GM23338 (cell line): ENCODE measurements at regions not wholly inside any gene's neighbourhood (a gene's known extent, or its start where the extent isn't known, plus 50 kb on each side); places are given as distances from the start of the nearest gene placed in this dataset.
A peak's percentile ranks its signal among the peaks of the same experiment; 100 is the strongest.

Experiments used
- ATAC-seq: fragments of 200-7000 bp; cut with Tn5 transposase; 3 replicates; pipeline ENCODE4 v1.9.1; 2020
- DNase-seq: peaks from one replicate; pipeline ENCODE4 v3.0.0-alpha.2; 2015; ENCODE audit warnings: low spot score
- H2AFZ ChIP-seq: fragments of 200-600 bp; sonication (generic); 2 replicates; pipeline ENCODE4 v1.8.0; 2016; ENCODE audit warnings: antibody characterized with exemption, mild to moderate bottlenecking, moderate library complexity
- H3F3A ChIP-seq: fragments of 200-600 bp; sonication (generic); replicated peaks from 2 replicates; pipeline ENCODE4 v1.8.0; 2017; ENCODE audit warnings: antibody characterized with exemption, mixed run types, low read depth
- H3K27ac ChIP-seq: fragments of 200-600 bp; sonication (generic); 2 replicates; pipeline ENCODE4 v1.6.1; 2016; ENCODE audit warnings: low read depth
- H3K27me3 ChIP-seq: fragments of 200-600 bp; sonication (generic); 2 replicates; pipeline ENCODE4 v1.8.0; 2016; ENCODE audit warnings: mild to moderate bottlenecking, mixed run types, moderate library complexity; ENCODE audit not compliant: insufficient read depth
- H3K36me3 ChIP-seq: fragments of 200-600 bp; sonication (generic); 2 replicates; pipeline ENCODE4 v1.8.0; 2016; ENCODE audit warnings: mild to moderate bottlenecking; ENCODE audit not compliant: insufficient read depth
- H3K4me1 ChIP-seq: fragments of 200-600 bp; sonication (generic); 2 replicates; pipeline ENCODE4 v1.8.0; 2016; ENCODE audit warnings: mild to moderate bottlenecking, moderate library complexity; ENCODE audit not compliant: insufficient read depth
- H3K4me2 ChIP-seq: fragments of 200-600 bp; sonication (generic); 2 replicates; pipeline ENCODE4 v1.7.1; 2017; ENCODE audit warnings: mixed run types
- H3K4me3 ChIP-seq: fragments of 200-600 bp; sonication (generic); 2 replicates; pipeline ENCODE4 v1.6.1; 2016; ENCODE audit warnings: mixed run types
- H3K79me2 ChIP-seq: fragments of 200-600 bp; sonication (generic); replicated peaks from 2 replicates; pipeline ENCODE4 v1.8.0; 2017; ENCODE audit warnings: mild to moderate bottlenecking; ENCODE audit not compliant: insufficient read depth
- H3K9me2 ChIP-seq: fragments of 200-600 bp; sonication (generic); 2 replicates; pipeline ENCODE4 v1.8.0; 2017; ENCODE audit not compliant: insufficient read depth
- H4K20me1 ChIP-seq: fragments of 200-600 bp; sonication (generic); replicated peaks from 2 replicates; pipeline ENCODE4 v1.8.0; 2017; ENCODE audit warnings: mild to moderate bottlenecking; ENCODE audit not compliant: insufficient read depth
- H3K27ac Mint-ChIP-seq: 2 replicates; pipeline ENCODE4 v1.8.0; 2020; ENCODE audit warnings: inconsistent platforms, mild to moderate bottlenecking, moderate library complexity, mixed read lengths
- H3K27me3 Mint-ChIP-seq: 3 replicates; pipeline ENCODE4 v1.8.0; 2022; ENCODE audit warnings: low read depth, mild to moderate bottlenecking, moderate library complexity, mixed read lengths, inconsistent platforms; ENCODE audit not compliant: insufficient read depth, poor library complexity
- H3K36me3 Mint-ChIP-seq: 3 replicates; pipeline ENCODE4 v1.8.0; 2021; ENCODE audit warnings: low read depth, mild to moderate bottlenecking, inconsistent platforms, moderate library complexity, mixed read lengths
- H3K4me1 Mint-ChIP-seq: 3 replicates; pipeline ENCODE4 v1.8.0; 2020; ENCODE audit warnings: mild to moderate bottlenecking, inconsistent platforms, mixed read lengths
- H3K4me3 Mint-ChIP-seq: 3 replicates; pipeline ENCODE4 v1.8.0; 2021; ENCODE audit warnings: moderate library complexity, mild to moderate bottlenecking, inconsistent platforms, mixed read lengths
- H3K9me3 Mint-ChIP-seq: 3 replicates; pipeline ENCODE4 v1.8.0; 2020; ENCODE audit warnings: moderate library complexity, mild to moderate bottlenecking, inconsistent platforms, mixed read lengths
- CREB1 ChIP-seq: fragments of 250-450 bp; sonication (Bioruptor Pico); IDR thresholded peaks from 2 replicates; pipeline ENCODE4 v1.5.0; 2020; ENCODE audit warnings: low read depth, mild to moderate bottlenecking, moderate library complexity
- EZH2 ChIP-seq: fragments of 200-600 bp; sonication (generic); IDR thresholded peaks from one replicate; pipeline ENCODE4 v1.8.0; 2017; ENCODE audit warnings: antibody characterized with exemption, mild to moderate bottlenecking, low read depth; ENCODE audit not compliant: unreplicated experiment
- EZH2phosphoT487 ChIP-seq: fragments of 200-600 bp; sonication (generic); IDR thresholded peaks from one replicate; pipeline ENCODE4 v1.8.1; 2018; ENCODE audit warnings: antibody characterized with exemption; ENCODE audit not compliant: unreplicated experiment
- JUNB ChIP-seq: IDR thresholded peaks from one replicate; pipeline ENCODE4 v1.6.1; 2016; ENCODE audit warnings: antibody characterized with exemption; ENCODE audit not compliant: unreplicated experiment
- NANOG ChIP-seq: IDR thresholded peaks from 2 replicates; pipeline ENCODE4 v1.6.1; 2016; ENCODE audit warnings: antibody characterized with exemption, borderline replicate concordance
- POLR2AphosphoS5 ChIP-seq: IDR thresholded peaks from 2 replicates; pipeline ENCODE4 v1.6.1; 2016; ENCODE audit warnings: antibody characterized with exemption, low read depth
- STAT1 ChIP-seq: IDR thresholded peaks from one replicate; pipeline ENCODE4 v1.6.1; 2016; ENCODE audit warnings: antibody characterized with exemption; ENCODE audit not compliant: unreplicated experiment
- ZNF114 ChIP-seq: fragments of 250-450 bp; sonication (Bioruptor Pico); IDR thresholded peaks from 2 replicates; pipeline ENCODE4 v1.5.0; 2020; ENCODE audit warnings: mild to moderate bottlenecking, moderate library complexity
- ZNF331 ChIP-seq: fragments of 250-450 bp; sonication (Bioruptor Pico); IDR thresholded peaks from 2 replicates; pipeline ENCODE4 v1.5.0; 2020; ENCODE audit warnings: low read depth, mild to moderate bottlenecking, moderate library complexity
- TF ChIP-seq, protein P1 (sequence below): IDR thresholded peaks from 2 replicates; pipeline ENCODE4 v1.6.1; 2016; ENCODE audit warnings: antibody characterized with exemption
- TF ChIP-seq, protein P2 (sequence below): fragments of 250-450 bp; sonication (Bioruptor Pico); IDR thresholded peaks from 2 replicates; pipeline ENCODE4 v1.5.0; 2020; ENCODE audit warnings: mild to moderate bottlenecking, moderate library complexity
- TF ChIP-seq, protein P3 (sequence below): IDR thresholded peaks from one replicate; pipeline ENCODE4 v1.6.1; 2018; ENCODE audit warnings: antibody characterized with exemption; ENCODE audit not compliant: unreplicated experiment
- TF ChIP-seq, protein P4 (sequence below), 2 experiments: fragments of 200-600 bp in 1 of 2; sonication (generic) in 1 of 2; conservative IDR thresholded peaks; 2 replicates each; pipeline versions ENCODE4 v1.5.1 to v1.6.1; 2016 to 2017; ENCODE audit warnings: antibody characterized with exemption in 2 of 2, low read depth in 2 of 2, mild to moderate bottlenecking in 2 of 2, moderate library complexity in 1 of 2

DNA sequence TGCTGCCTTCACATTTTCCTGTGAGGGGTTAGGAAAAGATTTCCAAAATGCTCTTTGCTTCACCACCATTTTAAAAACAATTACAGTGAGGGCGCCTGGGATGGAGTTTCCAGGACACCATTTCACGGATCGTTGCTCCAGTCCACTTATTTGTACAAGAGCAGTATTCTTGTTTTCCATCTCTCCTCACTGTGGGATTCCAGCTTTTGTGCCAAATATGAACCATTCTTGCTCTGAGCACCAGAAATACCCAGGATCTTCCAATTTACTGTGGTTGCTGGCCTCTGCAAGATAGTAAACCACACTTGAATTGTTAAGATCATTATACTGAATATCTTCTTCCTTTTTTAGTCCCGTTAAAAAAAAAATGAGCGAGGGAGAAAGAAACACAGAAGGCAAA is 899.5 kb downstream of the TLE1 start:
- no peak overlapping the region for H3K4me3 Mint-ChIP-seq
- DNase-seq (no peak), ATAC-seq (no peak)
- no peaks in the 10 kb centered on the region for H3K27me3 Mint-ChIP-seq
- no peak overlapping the region for H3K4me3 ChIP-seq
- no peaks in the 10 kb centered on the region for H3K27me3 ChIP-seq
- H3F3A ChIP-seq, result no peaks in the 10 kb centered on the region
- H2AFZ ChIP-seq, result 0 out of 2 replicates have a peak overlapping the region, but pooled peaks have one; percentile 17
- H3K4me1 ChIP-seq, result no peaks in the 10 kb centered on the region
- H3K9me2 ChIP-seq, result peaks cover 1% of the 10 kb centered on the region; the same call in 1 of the 2 replicates
- H4K20me1 ChIP-seq, result no peaks in the 10 kb centered on the region
- no peak overlapping the region for H3K27ac Mint-ChIP-seq
- no peak for TF ChIP-seq JUNB
- TF ChIP-seq, protein P1, sequence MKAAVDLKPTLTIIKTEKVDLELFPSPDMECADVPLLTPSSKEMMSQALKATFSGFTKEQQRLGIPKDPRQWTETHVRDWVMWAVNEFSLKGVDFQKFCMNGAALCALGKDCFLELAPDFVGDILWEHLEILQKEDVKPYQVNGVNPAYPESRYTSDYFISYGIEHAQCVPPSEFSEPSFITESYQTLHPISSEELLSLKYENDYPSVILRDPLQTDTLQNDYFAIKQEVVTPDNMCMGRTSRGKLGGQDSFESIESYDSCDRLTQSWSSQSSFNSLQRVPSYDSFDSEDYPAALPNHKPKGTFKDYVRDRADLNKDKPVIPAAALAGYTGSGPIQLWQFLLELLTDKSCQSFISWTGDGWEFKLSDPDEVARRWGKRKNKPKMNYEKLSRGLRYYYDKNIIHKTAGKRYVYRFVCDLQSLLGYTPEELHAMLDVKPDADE, result no peak
- TF ChIP-seq, protein P2, sequence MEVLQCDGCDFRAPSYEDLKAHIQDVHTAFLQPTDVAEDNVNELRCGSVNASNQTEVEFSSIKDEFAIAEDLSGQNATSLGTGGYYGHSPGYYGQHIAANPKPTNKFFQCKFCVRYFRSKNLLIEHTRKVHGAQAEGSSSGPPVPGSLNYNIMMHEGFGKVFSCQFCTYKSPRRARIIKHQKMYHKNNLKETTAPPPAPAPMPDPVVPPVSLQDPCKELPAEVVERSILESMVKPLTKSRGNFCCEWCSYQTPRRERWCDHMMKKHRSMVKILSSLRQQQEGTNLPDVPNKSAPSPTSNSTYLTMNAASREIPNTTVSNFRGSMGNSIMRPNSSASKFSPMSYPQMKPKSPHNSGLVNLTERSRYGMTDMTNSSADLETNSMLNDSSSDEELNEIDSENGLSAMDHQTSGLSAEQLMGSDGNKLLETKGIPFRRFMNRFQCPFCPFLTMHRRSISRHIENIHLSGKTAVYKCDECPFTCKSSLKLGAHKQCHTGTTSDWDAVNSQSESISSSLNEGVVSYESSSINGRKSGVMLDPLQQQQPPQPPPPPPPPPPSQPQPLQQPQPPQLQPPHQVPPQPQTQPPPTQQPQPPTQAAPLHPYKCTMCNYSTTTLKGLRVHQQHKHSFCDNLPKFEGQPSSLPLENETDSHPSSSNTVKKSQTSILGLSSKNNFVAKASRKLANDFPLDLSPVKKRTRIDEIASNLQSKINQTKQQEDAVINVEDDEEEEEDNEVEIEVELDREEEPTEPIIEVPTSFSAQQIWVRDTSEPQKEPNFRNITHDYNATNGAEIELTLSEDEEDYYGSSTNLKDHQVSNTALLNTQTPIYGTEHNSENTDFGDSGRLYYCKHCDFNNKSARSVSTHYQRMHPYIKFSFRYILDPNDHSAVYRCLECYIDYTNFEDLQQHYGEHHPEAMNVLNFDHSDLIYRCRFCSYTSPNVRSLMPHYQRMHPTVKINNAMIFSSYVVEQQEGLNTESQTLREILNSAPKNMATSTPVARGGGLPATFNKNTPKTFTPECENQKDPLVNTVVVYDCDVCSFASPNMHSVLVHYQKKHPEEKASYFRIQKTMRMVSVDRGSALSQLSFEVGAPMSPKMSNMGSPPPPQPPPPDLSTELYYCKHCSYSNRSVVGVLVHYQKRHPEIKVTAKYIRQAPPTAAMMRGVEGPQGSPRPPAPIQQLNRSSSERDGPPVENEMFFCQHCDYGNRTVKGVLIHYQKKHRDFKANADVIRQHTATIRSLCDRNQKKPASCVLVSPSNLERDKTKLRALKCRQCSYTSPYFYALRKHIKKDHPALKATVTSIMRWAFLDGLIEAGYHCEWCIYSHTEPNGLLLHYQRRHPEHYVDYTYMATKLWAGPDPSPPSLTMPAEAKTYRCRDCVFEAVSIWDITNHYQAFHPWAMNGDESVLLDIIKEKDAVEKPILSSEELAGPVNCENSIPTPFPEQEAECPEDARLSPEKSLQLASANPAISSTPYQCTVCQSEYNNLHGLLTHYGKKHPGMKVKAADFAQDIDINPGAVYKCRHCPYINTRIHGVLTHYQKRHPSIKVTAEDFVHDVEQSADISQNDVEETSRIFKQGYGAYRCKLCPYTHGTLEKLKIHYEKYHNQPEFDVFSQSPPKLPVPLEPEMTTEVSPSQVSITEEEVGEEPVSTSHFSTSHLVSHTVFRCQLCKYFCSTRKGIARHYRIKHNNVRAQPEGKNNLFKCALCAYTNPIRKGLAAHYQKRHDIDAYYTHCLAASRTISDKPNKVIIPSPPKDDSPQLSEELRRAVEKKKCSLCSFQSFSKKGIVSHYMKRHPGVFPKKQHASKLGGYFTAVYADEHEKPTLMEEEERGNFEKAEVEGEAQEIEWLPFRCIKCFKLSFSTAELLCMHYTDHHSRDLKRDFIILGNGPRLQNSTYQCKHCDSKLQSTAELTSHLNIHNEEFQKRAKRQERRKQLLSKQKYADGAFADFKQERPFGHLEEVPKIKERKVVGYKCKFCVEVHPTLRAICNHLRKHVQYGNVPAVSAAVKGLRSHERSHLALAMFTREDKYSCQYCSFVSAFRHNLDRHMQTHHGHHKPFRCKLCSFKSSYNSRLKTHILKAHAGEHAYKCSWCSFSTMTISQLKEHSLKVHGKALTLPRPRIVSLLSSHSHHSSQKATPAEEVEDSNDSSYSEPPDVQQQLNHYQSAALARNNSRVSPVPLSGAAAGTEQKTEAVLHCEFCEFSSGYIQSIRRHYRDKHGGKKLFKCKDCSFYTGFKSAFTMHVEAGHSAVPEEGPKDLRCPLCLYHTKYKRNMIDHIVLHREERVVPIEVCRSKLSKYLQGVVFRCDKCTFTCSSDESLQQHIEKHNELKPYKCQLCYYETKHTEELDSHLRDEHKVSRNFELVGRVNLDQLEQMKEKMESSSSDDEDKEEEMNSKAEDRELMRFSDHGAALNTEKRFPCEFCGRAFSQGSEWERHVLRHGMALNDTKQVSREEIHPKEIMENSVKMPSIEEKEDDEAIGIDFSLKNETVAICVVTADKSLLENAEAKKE (CRISPR knock-in tag), result no peak
- TF ChIP-seq, protein P3, sequence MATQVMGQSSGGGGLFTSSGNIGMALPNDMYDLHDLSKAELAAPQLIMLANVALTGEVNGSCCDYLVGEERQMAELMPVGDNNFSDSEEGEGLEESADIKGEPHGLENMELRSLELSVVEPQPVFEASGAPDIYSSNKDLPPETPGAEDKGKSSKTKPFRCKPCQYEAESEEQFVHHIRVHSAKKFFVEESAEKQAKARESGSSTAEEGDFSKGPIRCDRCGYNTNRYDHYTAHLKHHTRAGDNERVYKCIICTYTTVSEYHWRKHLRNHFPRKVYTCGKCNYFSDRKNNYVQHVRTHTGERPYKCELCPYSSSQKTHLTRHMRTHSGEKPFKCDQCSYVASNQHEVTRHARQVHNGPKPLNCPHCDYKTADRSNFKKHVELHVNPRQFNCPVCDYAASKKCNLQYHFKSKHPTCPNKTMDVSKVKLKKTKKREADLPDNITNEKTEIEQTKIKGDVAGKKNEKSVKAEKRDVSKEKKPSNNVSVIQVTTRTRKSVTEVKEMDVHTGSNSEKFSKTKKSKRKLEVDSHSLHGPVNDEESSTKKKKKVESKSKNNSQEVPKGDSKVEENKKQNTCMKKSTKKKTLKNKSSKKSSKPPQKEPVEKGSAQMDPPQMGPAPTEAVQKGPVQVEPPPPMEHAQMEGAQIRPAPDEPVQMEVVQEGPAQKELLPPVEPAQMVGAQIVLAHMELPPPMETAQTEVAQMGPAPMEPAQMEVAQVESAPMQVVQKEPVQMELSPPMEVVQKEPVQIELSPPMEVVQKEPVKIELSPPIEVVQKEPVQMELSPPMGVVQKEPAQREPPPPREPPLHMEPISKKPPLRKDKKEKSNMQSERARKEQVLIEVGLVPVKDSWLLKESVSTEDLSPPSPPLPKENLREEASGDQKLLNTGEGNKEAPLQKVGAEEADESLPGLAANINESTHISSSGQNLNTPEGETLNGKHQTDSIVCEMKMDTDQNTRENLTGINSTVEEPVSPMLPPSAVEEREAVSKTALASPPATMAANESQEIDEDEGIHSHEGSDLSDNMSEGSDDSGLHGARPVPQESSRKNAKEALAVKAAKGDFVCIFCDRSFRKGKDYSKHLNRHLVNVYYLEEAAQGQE, result no peak
- TF ChIP-seq ZNF331 (CRISPR knock-in tag), result no peak
- no peak for TF ChIP-seq POLR2AphosphoS5
- no peak for TF ChIP-seq ZNF114 (CRISPR knock-in tag)
- no peak for TF ChIP-seq CREB1 (CRISPR knock-in tag)
- TF ChIP-seq, protein P4, sequence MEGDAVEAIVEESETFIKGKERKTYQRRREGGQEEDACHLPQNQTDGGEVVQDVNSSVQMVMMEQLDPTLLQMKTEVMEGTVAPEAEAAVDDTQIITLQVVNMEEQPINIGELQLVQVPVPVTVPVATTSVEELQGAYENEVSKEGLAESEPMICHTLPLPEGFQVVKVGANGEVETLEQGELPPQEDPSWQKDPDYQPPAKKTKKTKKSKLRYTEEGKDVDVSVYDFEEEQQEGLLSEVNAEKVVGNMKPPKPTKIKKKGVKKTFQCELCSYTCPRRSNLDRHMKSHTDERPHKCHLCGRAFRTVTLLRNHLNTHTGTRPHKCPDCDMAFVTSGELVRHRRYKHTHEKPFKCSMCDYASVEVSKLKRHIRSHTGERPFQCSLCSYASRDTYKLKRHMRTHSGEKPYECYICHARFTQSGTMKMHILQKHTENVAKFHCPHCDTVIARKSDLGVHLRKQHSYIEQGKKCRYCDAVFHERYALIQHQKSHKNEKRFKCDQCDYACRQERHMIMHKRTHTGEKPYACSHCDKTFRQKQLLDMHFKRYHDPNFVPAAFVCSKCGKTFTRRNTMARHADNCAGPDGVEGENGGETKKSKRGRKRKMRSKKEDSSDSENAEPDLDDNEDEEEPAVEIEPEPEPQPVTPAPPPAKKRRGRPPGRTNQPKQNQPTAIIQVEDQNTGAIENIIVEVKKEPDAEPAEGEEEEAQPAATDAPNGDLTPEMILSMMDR (conservative IDR thresholded peaks at IDR 0.05; ENCODE audit: low read depth in 2 of 2), result no peak
- TF ChIP-seq STAT1, result no peak
- no peak for TF ChIP-seq EZH2
- TF ChIP-seq NANOG, result no peak
- TF ChIP-seq EZH2phosphoT487, result no peak
- H3K4me2 ChIP-seq, result no peak overlapping the region
- H3K9me3 Mint-ChIP-seq, result no peaks in the 10 kb centered on the region; the same call in 2 of the 3 replicates
- H3K36me3 Mint-ChIP-seq, result no peaks in the 10 kb centered on the region
- no peaks in the 10 kb centered on the region for H3K36me3 ChIP-seq
- H3K27ac ChIP-seq, result no peak overlapping the region
- no peaks in the 10 kb centered on the region for H3K79me2 ChIP-seq
- H3K4me1 Mint-ChIP-seq, result no peaks in the 10 kb centered on the region
